ENCODE measurements at regions not wholly inside any gene's neighbourhood (a gene's known extent, or its start where the extent isn't known, plus 50 kb on each side); places are given as distances from the start of the nearest gene placed in this dataset.

DNA sequence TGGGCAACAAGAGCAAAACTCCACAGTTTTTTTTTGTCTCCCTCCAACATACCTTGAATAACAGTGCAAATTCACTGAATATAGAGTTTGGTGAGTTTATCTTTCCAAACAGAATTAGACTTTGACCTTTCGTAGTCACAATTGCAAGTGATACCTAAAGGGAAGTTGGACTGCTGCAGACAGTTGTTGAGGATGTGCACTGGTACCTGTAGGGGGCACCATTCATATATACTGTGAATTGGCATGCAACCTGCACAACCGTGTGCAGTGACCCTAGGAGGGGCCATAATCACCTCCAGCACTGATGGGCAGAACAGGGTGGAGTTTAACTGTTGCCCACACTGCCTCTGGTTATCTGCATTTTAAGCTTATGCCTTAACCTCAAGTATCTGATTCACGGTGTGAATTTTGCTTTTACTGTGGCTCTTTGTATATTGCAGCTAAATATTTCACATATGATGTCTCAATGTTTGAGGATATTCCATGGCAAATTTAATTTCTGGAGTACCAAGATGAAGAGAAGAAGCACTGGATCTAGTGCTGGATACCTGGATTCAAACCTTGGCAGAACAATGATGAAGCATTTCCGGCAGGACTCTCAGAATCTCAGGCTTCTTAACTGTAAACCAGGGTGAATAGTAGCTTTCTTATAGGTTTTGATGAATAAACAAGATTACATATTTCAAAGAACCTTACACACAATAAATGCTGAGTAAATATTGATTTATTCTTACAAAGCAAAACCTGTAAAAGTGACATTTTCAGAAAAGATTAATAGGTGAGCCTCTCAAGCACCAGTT, 144.3 kb downstream of the ACTBL2 start:
- no peaks in the 10 kb centered on the region for H3K9me3 ChIP-seq
- no peak overlapping the region for H3K4me3 ChIP-seq
- peak in 1 of 2 experiments; percentile 23 for DNase-seq (ENCODE audit: low spot score in 2 of 2)
- no peaks in the 10 kb centered on the region for H3K27me3 ChIP-seq (ENCODE audit: low read depth)
- in situ Hi-C loops (cut with MboI; ENCODE audit: low sequenced_read_pairs): no loop called here
- H3K36me3 ChIP-seq (replicated peaks): no peaks in the 10 kb centered on the region
- H3K4me1 ChIP-seq: no peaks in the 10 kb centered on the region

DNA sequence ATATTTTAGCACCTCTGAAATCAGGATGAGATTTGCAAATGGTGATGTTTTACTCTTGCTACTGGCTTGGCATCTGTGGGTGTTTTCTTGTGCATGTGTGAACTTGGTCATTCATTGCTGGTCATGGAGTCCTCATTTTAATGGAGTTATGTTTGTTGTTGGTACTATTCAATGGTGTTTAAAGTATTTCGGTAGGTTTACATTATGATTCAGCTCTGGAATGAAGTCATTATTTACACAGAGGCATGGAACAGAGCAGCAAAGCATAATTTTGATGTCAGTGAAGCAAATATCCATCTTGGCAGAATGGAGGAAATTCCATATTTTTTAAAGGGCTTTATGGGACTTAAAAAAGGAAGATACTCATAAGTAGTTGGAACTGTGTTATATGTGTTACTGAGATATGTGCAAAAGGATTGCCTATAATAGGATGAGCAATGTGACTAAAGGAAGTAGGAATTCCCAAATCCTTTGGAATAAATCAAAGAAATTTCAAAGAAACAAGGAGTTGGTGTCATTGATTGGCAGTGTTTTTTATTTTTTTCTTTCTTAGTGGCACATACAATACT, 147.4 kb downstream of the ACTBL2 start:
- no peaks in the 10 kb centered on the region for H3K36me3 ChIP-seq (replicated peaks)
- no peak for DNase-seq (ENCODE audit: low spot score in 2 of 2)
- no peaks in the 10 kb centered on the region for H3K4me1 ChIP-seq
- in situ Hi-C loops (cut with MboI; ENCODE audit: low sequenced_read_pairs): no loop called here
- H3K9me3 ChIP-seq: no peaks in the 10 kb centered on the region
- no peak overlapping the region for H3K4me3 ChIP-seq
- H3K27me3 ChIP-seq (ENCODE audit: low read depth): no peaks in the 10 kb centered on the region

DNA sequence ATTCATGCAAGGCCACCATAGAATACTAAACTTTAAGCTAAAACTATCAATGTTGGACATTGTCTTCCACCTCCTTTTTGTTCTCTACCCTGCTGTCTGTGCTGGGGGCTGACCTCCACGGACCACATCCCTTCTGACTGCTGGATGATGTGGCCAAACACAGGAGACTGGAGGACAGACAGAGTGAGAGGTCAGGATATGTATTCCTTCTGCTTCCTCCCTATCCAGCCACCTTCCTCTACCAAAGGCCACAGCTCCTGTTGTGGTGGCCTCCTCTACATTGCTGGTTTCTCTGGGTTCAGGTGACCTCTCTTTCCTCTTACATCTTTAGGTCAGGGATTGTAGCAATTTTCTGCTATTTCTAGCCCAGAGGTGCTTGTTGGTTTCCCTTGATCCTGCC, 148.1 kb downstream of the ACTBL2 start:
- DNase-seq (ENCODE audit: low spot score in 2 of 2): no peak
- Histone ChIP-seq H3K36me3 (replicated peaks) (no peaks in the 10 kb centered on the region), H3K9me3 (no peaks in the 10 kb centered on the region), H3K4me3 (no peak overlapping the region), H3K27me3 (ENCODE audit: low read depth) (no peaks in the 10 kb centered on the region), H3K4me1 (no peaks in the 10 kb centered on the region)
- in situ Hi-C loops (cut with MboI; ENCODE audit: low sequenced_read_pairs): no loop called here

DNA sequence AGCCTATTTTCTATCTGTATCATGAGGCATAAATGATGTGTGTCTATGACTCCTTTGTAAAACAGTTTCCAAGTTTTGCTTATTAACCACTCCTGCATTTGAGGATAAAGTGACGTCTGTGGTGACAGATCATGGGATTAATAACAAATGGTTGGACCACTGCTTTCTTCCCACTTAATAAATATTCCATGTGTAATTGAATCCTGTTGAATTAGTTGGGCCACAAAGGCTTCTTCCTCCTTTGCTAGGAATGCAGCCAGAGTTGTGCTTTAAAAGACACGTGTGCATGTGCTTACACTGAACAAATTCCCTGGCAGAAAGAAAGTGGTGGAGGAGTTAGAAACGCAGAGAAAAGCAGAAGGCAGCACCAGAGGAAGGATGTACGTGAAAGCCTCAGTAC, 150.2 kb downstream of the ACTBL2 start:
- Histone ChIP-seq H3K36me3 (replicated peaks) (no peaks in the 10 kb centered on the region), H3K27me3 (ENCODE audit: low read depth) (no peaks in the 10 kb centered on the region), H3K9me3 (no peaks in the 10 kb centered on the region), H3K4me1 (no peaks in the 10 kb centered on the region), H3K4me3 (no peak overlapping the region)
- in situ Hi-C loops (cut with MboI; ENCODE audit: low sequenced_read_pairs): no loop called here
- DNase-seq (ENCODE audit: low spot score in 2 of 2): no peak

DNA sequence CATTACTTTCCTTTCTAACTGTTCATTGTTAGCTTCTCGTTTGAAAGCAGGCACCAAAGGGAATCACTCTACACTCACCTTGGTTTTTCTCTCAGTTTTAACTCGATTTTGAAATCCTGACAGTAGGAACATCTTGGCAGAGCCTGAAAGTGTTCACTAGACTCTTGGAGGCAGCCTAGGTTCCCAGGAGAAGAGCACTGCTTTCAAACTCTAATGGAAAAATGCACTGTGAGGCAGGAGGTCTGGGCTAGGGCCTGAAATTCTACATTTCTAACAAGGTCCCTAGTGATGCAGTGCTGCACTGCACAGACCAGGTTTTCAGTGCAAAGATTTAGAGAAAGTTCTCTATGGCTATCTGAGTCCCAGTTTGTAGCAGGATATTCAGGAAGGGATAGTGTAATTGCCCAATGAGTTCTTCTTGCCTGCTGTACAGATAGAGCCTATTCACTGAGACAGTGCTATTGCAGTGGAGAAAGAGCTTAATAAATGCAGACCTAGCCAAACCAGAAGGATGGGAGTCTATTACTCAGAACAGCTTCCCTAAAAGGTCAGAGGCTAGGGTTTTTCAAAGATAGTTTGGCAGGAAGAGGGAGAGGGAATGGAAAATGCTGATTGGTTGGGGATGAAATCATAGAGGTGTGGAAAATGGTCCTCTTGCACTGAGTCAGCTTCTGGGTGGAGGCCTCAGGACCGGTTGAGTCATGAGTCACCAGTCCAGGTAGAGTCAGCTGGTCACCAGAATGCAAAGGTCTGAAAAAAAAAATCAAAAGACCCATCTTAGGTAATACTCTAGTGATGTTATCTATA, 153.9 kb downstream of the GPBP1 start:
- Histone ChIP-seq H3K36me3 (replicated peaks) (no peaks in the 10 kb centered on the region), H3K27me3 (ENCODE audit: low read depth) (peaks cover 4% of the 10 kb centered on the region; the same call in 1 of the 2 replicates), H3K4me1 (no peaks in the 10 kb centered on the region), H3K4me3 (no peak overlapping the region), H3K9me3 (no peaks in the 10 kb centered on the region)
- DNase-seq (ENCODE audit: low spot score in 2 of 2): no peak
- in situ Hi-C loops (cut with MboI; ENCODE audit: low sequenced_read_pairs): no loop called here

DNA sequence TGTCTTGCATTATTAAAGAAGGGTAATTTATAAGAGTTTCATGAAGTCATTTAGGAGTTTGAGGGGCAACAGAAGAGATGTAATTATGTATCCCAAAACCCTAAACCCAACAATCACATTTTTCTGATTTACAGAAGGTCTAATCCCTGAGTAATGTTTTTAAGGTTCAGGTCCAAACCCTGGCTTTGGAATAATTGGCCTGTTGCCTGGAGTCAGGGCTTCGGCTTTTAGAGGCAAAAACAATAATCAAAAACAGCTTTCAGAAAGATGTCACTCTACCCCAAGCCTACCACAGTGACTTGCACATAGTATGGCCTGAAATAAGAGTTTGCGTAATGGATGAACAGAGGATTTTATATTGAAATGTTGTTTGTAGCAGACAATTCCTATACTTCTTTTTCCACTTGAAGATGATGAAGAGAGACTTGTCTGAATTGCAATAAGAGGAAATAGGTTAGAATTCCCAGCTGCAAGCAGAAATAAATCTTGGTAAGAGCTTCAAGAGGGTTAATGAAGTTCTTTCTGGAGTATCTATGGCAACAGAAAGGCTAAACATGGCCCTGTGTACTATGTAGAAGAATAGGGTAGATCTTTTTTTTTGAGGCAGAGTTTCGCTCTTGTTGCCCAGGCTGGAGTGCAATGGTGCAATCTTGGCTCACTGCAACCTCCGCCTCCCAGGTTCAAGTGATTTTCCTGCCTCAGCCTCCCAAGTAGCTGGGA, 152.0 kb downstream of the GPBP1 start:
- DNase-seq (ENCODE audit: low spot score in 2 of 2): no peak
- in situ Hi-C loops (cut with MboI; ENCODE audit: low sequenced_read_pairs): no loop called here
- no peak overlapping the region for H3K4me3 ChIP-seq
- no peaks in the 10 kb centered on the region for H3K36me3 ChIP-seq (replicated peaks)
- no peaks in the 10 kb centered on the region for H3K4me1 ChIP-seq
- H3K9me3 ChIP-seq: no peaks in the 10 kb centered on the region
- H3K27me3 ChIP-seq (ENCODE audit: low read depth): peaks cover 4% of the 10 kb centered on the region; the same call in 1 of the 2 replicates

DNA sequence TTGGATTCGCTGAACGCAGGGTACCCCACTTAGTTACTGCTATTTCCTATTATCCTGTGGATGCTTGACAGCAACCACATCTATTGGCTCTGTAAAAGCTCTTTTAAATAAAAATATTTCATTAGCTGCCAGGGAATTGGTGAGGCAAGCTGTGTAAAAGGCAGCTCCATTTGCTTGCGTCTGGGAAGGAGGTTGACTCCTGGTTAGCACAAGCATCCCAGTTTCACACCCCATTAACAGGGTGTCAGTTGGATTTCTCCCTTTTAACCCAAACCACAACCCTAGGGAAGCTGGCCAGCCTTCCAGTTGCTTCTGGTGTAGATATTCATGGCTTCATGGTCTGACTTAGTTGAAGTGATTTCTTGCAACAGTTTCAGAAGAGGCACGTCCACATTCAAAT, 151.0 kb downstream of the GPBP1 start:
- DNase-seq (ENCODE audit: low spot score in 2 of 2): no peak
- Histone ChIP-seq H3K27me3 (ENCODE audit: low read depth) (peaks cover 4% of the 10 kb centered on the region; the same call in 1 of the 2 replicates), H3K36me3 (replicated peaks) (no peaks in the 10 kb centered on the region), H3K9me3 (no peaks in the 10 kb centered on the region), H3K4me1 (no peaks in the 10 kb centered on the region), H3K4me3 (no peak overlapping the region)
- in situ Hi-C loops (cut with MboI; ENCODE audit: low sequenced_read_pairs): no loop called here

DNA sequence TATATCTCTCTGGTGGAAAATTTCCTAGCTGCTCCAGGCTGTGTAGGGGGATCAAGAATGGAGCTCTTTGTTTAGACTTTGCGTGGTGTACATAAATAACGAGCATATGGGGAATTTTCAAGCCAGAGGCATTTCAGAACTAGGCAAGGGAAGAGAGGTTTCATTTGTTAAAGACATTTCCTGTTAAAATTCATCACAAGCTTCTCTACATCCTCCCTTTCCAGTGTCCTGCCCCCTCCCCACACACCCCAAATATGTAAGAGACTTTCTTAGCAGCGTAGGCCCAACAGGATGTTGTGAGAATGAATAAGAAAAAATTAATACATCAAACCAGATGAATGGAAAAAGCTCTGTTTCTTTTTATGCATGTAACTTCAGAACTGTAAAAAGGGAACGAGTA, 150.3 kb downstream of the GPBP1 start:
- Histone ChIP-seq H3K4me3 (no peak overlapping the region), H3K9me3 (no peaks in the 10 kb centered on the region), H3K36me3 (replicated peaks) (no peaks in the 10 kb centered on the region), H3K27me3 (ENCODE audit: low read depth) (peaks cover 4% of the 10 kb centered on the region; the same call in 1 of the 2 replicates), H3K4me1 (no peaks in the 10 kb centered on the region)
- in situ Hi-C loops (cut with MboI; ENCODE audit: low sequenced_read_pairs): no loop called here
- no peak for DNase-seq (ENCODE audit: low spot score in 2 of 2)

DNA sequence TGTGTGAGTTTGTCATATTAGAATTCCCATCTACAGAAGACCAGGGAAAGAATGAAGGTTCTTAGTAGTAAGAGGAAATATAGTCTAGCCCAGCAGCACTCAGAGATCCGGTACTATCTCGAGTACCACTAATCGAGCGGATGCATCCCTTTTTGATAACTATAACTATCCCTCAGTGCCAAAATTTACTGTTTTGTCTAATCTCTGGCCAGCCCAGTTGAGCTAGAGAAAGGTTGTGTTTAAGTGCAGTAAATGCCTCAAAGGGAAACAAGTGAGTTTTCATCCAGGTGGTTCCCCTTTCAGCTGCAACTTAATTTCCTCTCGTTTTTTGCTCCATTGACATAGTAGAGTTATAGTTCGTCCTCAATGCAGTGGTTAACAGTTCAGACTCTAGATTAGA, 146.7 kb downstream of the GPBP1 start:
- Histone ChIP-seq H3K4me1 (no peaks in the 10 kb centered on the region), H3K4me3 (no peak overlapping the region), H3K9me3 (no peaks in the 10 kb centered on the region), H3K36me3 (replicated peaks) (no peaks in the 10 kb centered on the region), H3K27me3 (ENCODE audit: low read depth) (peaks cover 4% of the 10 kb centered on the region; the same call in 1 of the 2 replicates)
- in situ Hi-C loops (cut with MboI; ENCODE audit: low sequenced_read_pairs): no loop called here
- no peak for DNase-seq (ENCODE audit: low spot score in 2 of 2)

DNA sequence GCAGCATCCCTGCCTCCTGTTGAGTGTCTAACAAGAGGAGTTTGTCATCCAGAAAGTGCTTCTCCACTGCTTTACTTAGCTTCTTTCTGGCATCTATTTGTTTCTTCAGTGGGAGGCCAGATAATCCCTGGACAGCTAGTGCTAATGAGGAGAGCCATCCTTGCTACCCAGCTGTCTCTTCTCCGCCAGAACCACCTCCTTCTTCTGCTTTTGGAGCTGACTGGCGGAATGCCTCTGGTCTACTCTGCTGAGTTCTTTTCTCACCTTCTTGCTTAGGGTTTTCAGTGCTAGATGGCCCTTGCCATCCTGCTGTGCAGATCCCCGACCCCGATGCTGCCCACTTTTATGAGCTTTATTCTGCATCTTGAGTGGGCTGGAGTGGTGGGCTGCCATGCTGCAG, 145.8 kb downstream of the GPBP1 start:
- no peaks in the 10 kb centered on the region for H3K9me3 ChIP-seq
- H3K27me3 ChIP-seq (ENCODE audit: low read depth): peaks cover 4% of the 10 kb centered on the region; the same call in 1 of the 2 replicates
- no peaks in the 10 kb centered on the region for H3K36me3 ChIP-seq (replicated peaks)
- H3K4me3 ChIP-seq: no peak overlapping the region
- DNase-seq (ENCODE audit: low spot score in 2 of 2): no peak
- no peaks in the 10 kb centered on the region for H3K4me1 ChIP-seq
- in situ Hi-C loops (cut with MboI; ENCODE audit: low sequenced_read_pairs): no loop called here

DNA sequence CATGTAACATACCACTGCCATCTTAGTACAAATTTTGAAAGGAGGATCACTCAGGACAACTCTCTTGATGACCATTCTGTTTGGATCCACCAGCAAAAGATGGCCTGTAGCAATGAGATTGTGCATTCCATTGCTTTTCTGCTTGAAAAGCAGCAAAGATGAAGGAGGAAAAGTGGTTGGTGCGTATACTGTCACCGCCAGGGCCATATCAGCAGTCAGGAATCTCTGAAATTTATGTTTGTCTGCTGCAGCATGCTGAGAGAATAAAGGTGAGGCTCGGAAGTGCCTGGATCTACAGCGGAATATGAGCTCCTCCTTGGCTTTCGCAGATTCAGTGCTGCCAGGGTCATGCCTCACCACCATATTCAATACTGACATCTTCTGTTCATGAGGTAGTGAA, 144.4 kb downstream of the GPBP1 start:
- in situ Hi-C loops (cut with MboI; ENCODE audit: low sequenced_read_pairs): no loop called here

DNA sequence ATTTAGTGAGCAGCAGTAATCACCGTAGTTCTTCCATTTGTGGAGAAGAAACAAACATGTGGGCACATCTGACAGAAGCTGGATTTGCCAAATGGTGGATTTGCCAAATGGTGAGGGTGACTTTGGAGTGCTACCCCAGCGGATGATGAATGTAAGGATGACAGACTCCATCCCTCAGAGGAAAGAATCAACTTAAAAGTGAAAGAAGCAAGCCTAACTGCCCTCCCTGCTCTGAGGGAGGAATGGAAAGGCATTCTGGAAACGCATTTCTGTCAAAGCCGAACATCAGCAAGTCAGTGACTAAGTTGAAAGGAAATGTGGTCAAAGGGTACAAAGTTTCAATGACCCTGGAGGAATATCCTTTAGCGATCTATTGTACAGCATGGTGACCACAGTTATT, 143.5 kb downstream of the GPBP1 start:
- H3K9me3 ChIP-seq: no peaks in the 10 kb centered on the region
- H3K36me3 ChIP-seq (replicated peaks): no peaks in the 10 kb centered on the region
- no peak for DNase-seq (ENCODE audit: low spot score in 2 of 2)
- H3K4me3 ChIP-seq: no peak overlapping the region
- in situ Hi-C loops (cut with MboI; ENCODE audit: low sequenced_read_pairs): no loop called here
- H3K4me1 ChIP-seq: no peaks in the 10 kb centered on the region
- no peaks in the 10 kb centered on the region for H3K27me3 ChIP-seq (ENCODE audit: low read depth)

More for the DNA sequence above, 144.4 kb downstream of the GPBP1 start:
- Histone ChIP-seq H3K4me1 (no peaks in the 10 kb centered on the region), H3K27me3 (ENCODE audit: low read depth) (no peaks in the 10 kb centered on the region), H3K9me3 (no peaks in the 10 kb centered on the region), H3K36me3 (replicated peaks) (no peaks in the 10 kb centered on the region), H3K4me3 (no peak overlapping the region)
- no peak for DNase-seq (ENCODE audit: low spot score in 2 of 2)

DNA sequence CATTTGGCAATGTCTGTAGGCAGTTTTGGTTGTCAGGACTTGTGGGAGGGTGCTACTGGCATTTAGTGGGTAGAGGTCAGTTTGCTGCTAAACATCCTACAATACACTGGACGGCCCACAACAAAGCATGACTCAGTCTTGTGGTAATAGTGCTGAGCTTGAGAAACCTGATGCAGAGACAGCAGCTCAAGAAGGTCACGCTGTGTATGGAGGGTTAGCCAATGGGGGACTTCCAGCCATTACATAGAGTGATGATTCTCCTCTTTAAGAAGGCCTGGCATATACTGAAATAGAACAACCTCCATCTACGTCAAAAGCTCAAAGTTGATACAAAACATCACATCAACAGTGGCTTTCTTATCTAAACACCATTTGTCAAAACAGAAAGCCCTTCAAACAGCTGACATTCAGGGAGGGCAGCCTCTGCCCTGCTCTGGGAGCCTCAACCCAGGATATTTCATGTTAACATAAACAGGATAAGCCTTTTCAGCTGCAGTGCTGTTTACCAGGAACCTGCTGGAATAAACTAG, 143.0 kb downstream of the GPBP1 start:
- no peaks in the 10 kb centered on the region for H3K4me1 ChIP-seq
- in situ Hi-C loops (cut with MboI; ENCODE audit: low sequenced_read_pairs): no loop called here
- no peaks in the 10 kb centered on the region for H3K27me3 ChIP-seq (ENCODE audit: low read depth)
- H3K9me3 ChIP-seq: no peaks in the 10 kb centered on the region
- H3K4me3 ChIP-seq: no peak overlapping the region
- no peaks in the 10 kb centered on the region for H3K36me3 ChIP-seq (replicated peaks)
- DNase-seq (ENCODE audit: low spot score in 2 of 2): no peak
